ENCODE measurements at regions not wholly inside any gene's neighbourhood (a gene's known extent, or its start where the extent isn't known, plus 50 kb on each side); places are given as distances from the start of the nearest gene placed in this dataset.

- TF ChIP-seq SNAI2 (CRISPR knock-in tag; IDR thresholded peaks at IDR 0.05) = no peak
- TF ChIP-seq ZNF70 (CRISPR knock-in tag; IDR thresholded peaks at IDR 0.05) = no peak
- no peak for TF ChIP-seq ZFP30 (CRISPR knock-in tag; IDR thresholded peaks at IDR 0.05)
- TF ChIP-seq POU6F1 (CRISPR knock-in tag; IDR thresholded peaks at IDR 0.05; ENCODE audit: borderline replicate concordance, low read depth) = no peak
- no peak for TF ChIP-seq PPARA (CRISPR knock-in tag; IDR thresholded peaks at IDR 0.05; ENCODE audit: borderline replicate concordance)
- no peak for TF ChIP-seq OSR1 (CRISPR knock-in tag; IDR thresholded peaks at IDR 0.05)
- TF ChIP-seq TOX (CRISPR knock-in tag; IDR thresholded peaks at IDR 0.05; ENCODE audit: borderline replicate concordance) = no peak
- no peak for TF ChIP-seq CREB5 (CRISPR knock-in tag; IDR thresholded peaks at IDR 0.05; ENCODE audit: low read depth)
- no peak for TF ChIP-seq RARB (CRISPR knock-in tag; IDR thresholded peaks at IDR 0.05)
- no peak for TF ChIP-seq ZNF565 (CRISPR knock-in tag; conservative IDR thresholded peaks at IDR 0.05; ENCODE audit: low read depth)
- no peak for TF ChIP-seq PATZ1 (CRISPR knock-in tag; IDR thresholded peaks at IDR 0.05; ENCODE audit: borderline replicate concordance)
- no peak for TF ChIP-seq ARNTL (CRISPR knock-in tag; IDR thresholded peaks at IDR 0.05; ENCODE audit: borderline replicate concordance, low read depth)
- TF ChIP-seq CSDC2 (CRISPR knock-in tag; IDR thresholded peaks at IDR 0.05) = no peak
- no peak for TF ChIP-seq ZFP3 (CRISPR knock-in tag; IDR thresholded peaks at IDR 0.05)
- TF ChIP-seq ISL1 (CRISPR knock-in tag; IDR thresholded peaks at IDR 0.05) = no peak
- no peak for TF ChIP-seq BACH2 (CRISPR knock-in tag; IDR thresholded peaks at IDR 0.05; ENCODE audit: borderline replicate concordance)
- no peak for TF ChIP-seq GLIS3 (CRISPR knock-in tag; IDR thresholded peaks at IDR 0.05)
- ATAC-seq = peak; percentile 26; the same call in 2 of the 3 replicates
Measured at GRCh38 chr3:117589454-117589853, 879.9 kb downstream of the TUSC7 start.

GRCh38 chr3:117595615-117596014 is 886.0 kb downstream of the TUSC7 start:
- TF ChIP-seq CSRNP3 (CRISPR knock-in tag; IDR thresholded peaks at IDR 0.05) (no peak), TSHZ2 (CRISPR knock-in tag; IDR thresholded peaks at IDR 0.05) (no peak), TOX (CRISPR knock-in tag; IDR thresholded peaks at IDR 0.05; ENCODE audit: borderline replicate concordance) (no peak), CSDC2 (CRISPR knock-in tag; IDR thresholded peaks at IDR 0.05) (no peak), TCF4 (CRISPR knock-in tag; IDR thresholded peaks at IDR 0.05; ENCODE audit: borderline replicate concordance) (no peak), ZNF70 (CRISPR knock-in tag; IDR thresholded peaks at IDR 0.05) (no peak), ZFP3 (CRISPR knock-in tag; IDR thresholded peaks at IDR 0.05) (no peak), RARB (CRISPR knock-in tag; IDR thresholded peaks at IDR 0.05) (no peak), CREB5 (CRISPR knock-in tag; IDR thresholded peaks at IDR 0.05; ENCODE audit: low read depth) (no peak), ZFP30 (CRISPR knock-in tag; IDR thresholded peaks at IDR 0.05) (no peak), PPARA (CRISPR knock-in tag; IDR thresholded peaks at IDR 0.05; ENCODE audit: borderline replicate concordance) (no peak)
- no peak for ATAC-seq

Data from SK-N-SH treated with all-trans-retinoic acid at 6 μM for 48 hours (cell line).